NB4 (cell line): ENCODE measurements at regions not wholly inside any gene's neighbourhood (a gene's known extent, or its start where the extent isn't known, plus 50 kb on each side); places are given as distances from the start of the nearest gene placed in this dataset.
"Not testable (repeated sequence)": the region's sequence is repeated elsewhere in the genome, so short reads cannot be mapped to it uniquely, and the experiment has no call there.

Experiments
- POLR2A ChIP-seq: IDR thresholded peaks from 2 replicates; pipeline ENCODE4 v1.6.1; 2011; ENCODE audit warnings: mild to moderate bottlenecking; ENCODE audit not compliant: insufficient read length; ENCODE audit errors: extremely low read depth
- TF ChIP-seq, protein P1 (sequence below): IDR thresholded peaks from one replicate; pipeline ENCODE4 v1.5.1; 2012; ENCODE audit warnings: low read depth, low read length

DNA sequence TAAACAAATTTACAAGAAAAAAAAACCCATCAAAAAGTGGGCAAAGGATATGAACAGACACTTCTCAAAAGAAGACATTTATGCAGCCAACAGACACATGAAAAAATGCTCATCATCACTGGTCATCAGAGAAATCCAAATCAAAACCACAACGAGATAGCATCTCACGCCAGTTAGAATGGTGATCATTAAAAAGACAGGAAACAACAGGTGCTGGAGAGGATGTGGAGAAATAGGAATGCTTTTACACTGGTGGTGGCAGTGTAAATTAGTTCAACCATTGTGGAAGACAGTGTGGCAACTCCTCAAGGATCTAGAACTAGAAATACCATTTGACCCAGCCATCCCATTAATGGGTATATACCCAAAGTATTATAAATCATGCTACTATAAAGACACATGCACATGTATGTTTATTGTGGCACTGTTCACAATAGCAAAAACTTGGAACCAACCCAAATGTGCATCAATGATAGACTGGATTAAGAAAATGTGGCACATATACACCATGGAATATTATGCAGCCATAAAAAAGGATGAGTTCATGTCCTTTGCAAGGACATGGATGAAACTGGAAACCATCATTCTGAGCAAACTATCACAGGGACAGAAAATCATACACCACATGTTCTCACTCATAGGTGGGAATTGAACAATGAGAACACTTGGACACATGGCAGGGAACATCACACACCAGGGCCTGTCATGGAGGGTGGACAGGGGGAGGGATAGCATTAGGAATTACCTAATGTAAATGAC is 79.0 kb upstream of the TEAD1 start:
- TF ChIP-seq POLR2A: not testable (repeated sequence)
- TF ChIP-seq, protein P1, sequence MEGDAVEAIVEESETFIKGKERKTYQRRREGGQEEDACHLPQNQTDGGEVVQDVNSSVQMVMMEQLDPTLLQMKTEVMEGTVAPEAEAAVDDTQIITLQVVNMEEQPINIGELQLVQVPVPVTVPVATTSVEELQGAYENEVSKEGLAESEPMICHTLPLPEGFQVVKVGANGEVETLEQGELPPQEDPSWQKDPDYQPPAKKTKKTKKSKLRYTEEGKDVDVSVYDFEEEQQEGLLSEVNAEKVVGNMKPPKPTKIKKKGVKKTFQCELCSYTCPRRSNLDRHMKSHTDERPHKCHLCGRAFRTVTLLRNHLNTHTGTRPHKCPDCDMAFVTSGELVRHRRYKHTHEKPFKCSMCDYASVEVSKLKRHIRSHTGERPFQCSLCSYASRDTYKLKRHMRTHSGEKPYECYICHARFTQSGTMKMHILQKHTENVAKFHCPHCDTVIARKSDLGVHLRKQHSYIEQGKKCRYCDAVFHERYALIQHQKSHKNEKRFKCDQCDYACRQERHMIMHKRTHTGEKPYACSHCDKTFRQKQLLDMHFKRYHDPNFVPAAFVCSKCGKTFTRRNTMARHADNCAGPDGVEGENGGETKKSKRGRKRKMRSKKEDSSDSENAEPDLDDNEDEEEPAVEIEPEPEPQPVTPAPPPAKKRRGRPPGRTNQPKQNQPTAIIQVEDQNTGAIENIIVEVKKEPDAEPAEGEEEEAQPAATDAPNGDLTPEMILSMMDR: not testable (repeated sequence)
